ENCODE measurements at regions not wholly inside any gene's neighbourhood (a gene's known extent, or its start where the extent isn't known, plus 50 kb on each side); places are given as distances from the start of the nearest gene placed in this dataset.
"Not testable (repeated sequence)": the region's sequence is repeated elsewhere in the genome, so short reads cannot be mapped to it uniquely, and the experiment has no call there.

GRCh38 chr5:58312299-58312698 is 147.6 kb downstream of the PLK2 start:
- Histone ChIP-seq H3K36me3 (no peaks in the 10 kb centered on the region), H3K4me3 (ENCODE audit: low read depth, low read length) (no peak overlapping the region), H3K27me3 (no peaks in the 10 kb centered on the region), H3K4me1 (no peaks in the 10 kb centered on the region), H3K9me3 (no peaks in the 10 kb centered on the region)
- DNase-seq: no peak
- TF ChIP-seq, protein P1, sequence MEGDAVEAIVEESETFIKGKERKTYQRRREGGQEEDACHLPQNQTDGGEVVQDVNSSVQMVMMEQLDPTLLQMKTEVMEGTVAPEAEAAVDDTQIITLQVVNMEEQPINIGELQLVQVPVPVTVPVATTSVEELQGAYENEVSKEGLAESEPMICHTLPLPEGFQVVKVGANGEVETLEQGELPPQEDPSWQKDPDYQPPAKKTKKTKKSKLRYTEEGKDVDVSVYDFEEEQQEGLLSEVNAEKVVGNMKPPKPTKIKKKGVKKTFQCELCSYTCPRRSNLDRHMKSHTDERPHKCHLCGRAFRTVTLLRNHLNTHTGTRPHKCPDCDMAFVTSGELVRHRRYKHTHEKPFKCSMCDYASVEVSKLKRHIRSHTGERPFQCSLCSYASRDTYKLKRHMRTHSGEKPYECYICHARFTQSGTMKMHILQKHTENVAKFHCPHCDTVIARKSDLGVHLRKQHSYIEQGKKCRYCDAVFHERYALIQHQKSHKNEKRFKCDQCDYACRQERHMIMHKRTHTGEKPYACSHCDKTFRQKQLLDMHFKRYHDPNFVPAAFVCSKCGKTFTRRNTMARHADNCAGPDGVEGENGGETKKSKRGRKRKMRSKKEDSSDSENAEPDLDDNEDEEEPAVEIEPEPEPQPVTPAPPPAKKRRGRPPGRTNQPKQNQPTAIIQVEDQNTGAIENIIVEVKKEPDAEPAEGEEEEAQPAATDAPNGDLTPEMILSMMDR (IDR thresholded peaks at IDR 0.05; ENCODE audit: low read depth, low read length): no peak

GRCh38 chr5:58311526-58311925 is 148.4 kb downstream of the PLK2 start:
- TF ChIP-seq, protein P1 (IDR thresholded peaks at IDR 0.05; ENCODE audit: low read depth, low read length): no peak
- DNase-seq: no peak
- H3K27me3 ChIP-seq: no peaks in the 10 kb centered on the region
- H3K9me3 ChIP-seq: no peaks in the 10 kb centered on the region
- no peak overlapping the region for H3K4me3 ChIP-seq (ENCODE audit: low read depth, low read length)
- no peaks in the 10 kb centered on the region for H3K36me3 ChIP-seq
- no peaks in the 10 kb centered on the region for H3K4me1 ChIP-seq

DNA sequence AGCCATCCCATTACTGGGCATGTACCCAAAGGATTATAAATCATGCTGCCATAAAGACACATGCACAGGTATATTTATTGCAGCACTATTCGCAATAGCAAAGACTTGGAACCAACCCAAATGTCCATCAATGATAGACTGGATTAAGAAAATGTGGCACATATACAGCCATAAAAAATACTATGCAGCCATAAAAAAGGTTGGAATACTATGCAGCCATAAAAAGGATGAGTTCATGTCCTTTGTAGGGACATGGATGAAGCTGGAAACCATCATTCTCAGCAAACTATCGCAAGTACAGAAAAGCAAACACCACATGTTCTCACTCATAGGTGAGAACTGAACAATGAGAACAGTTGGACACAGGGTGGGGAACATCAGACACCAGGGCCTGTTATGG is 151.5 kb downstream of the PLK2 start:
- H3K9me3 ChIP-seq; H3K36me3 ChIP-seq; H3K4me3 ChIP-seq (ENCODE audit: low read depth, low read length); DNase-seq; H3K27me3 ChIP-seq; H3K4me1 ChIP-seq: not testable (repeated sequence)

DNA sequence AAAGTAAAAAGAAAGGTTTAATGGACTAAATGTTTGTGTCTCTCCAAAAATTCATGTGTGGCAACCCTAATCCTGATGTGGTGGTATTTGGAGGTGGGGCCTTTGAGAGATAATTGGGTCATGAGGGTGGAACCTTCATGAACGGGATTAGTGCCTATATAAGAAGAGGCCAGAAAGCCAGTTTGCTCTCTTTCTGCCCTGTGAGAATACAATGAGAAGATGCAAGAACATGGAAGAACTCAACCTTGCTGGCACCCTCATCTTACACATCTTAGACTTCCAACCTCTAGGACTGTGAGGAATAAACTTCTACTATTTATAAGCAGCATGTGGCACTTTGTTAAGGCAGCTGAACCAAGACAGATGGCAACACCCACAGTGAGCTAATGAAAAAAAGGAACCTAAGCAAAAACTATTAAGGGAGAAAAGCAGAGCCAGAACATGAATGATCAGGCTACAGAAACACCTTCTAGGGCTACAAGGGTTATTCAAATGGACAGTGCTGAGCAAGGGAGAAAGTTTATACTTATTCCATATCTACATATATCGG is 159.5 kb downstream of the PLK2 start:
- H3K4me1 ChIP-seq: no peaks in the 10 kb centered on the region; the same call in 1 of the 2 replicates
- H3K4me3 ChIP-seq (ENCODE audit: low read depth, low read length): no peak overlapping the region
- no peaks in the 10 kb centered on the region for H3K36me3 ChIP-seq
- TF ChIP-seq, protein P1 (IDR thresholded peaks at IDR 0.05; ENCODE audit: low read depth, low read length): no peak
- no peaks in the 10 kb centered on the region for H3K27me3 ChIP-seq
- H3K9me3 ChIP-seq: no peaks in the 10 kb centered on the region
- DNase-seq: no peak

- TF ChIP-seq, protein P1 (IDR thresholded peaks at IDR 0.05; ENCODE audit: low read depth, low read length): no peak
- H3K4me3 ChIP-seq (ENCODE audit: low read depth, low read length): no peak overlapping the region
- H3K36me3 ChIP-seq: no peaks in the 10 kb centered on the region
- DNase-seq: no peak
- no peaks in the 10 kb centered on the region; the same call in 1 of the 2 replicates for H3K4me1 ChIP-seq
- no peaks in the 10 kb centered on the region for H3K27me3 ChIP-seq
- H3K9me3 ChIP-seq: no peaks in the 10 kb centered on the region
Measured at GRCh38 chr5:58299256-58299655, 160.6 kb downstream of the PLK2 start.

DNA sequence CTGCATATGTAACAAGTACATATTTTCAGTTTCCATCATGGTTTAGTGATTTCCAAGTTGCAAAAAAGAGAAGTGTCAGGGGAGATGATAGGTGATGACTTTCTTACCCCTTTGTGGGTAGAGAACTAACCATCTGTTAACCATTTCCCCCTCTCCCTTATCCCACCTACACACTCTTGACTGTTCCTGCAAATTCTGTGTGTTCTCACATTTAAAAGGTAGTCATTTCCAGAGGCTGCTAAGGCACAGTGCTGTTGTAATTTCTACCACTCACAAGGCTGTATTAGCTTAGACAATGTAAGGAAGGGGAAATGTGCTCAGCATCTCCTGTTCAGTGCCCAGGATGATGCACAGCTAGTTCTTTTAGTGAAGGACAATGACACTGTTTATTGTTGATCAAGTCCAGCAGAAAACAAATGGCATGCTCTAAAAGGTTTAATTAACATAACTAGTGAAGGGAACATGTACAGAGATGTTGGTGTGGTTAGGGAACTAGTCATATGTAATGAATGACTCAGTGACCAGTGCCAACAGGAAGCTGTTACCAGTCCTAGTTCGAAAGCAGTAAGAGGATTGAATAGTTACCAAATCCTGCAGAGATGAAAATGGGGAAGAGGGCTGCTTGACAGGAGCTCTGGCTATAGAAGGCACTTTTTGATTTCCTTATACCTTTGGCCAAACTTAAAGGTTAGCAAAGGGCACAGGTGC is 165.1 kb downstream of the PLK2 start:
- DNase-seq: no peak
- no peaks in the 10 kb centered on the region for H3K27me3 ChIP-seq

DNA sequence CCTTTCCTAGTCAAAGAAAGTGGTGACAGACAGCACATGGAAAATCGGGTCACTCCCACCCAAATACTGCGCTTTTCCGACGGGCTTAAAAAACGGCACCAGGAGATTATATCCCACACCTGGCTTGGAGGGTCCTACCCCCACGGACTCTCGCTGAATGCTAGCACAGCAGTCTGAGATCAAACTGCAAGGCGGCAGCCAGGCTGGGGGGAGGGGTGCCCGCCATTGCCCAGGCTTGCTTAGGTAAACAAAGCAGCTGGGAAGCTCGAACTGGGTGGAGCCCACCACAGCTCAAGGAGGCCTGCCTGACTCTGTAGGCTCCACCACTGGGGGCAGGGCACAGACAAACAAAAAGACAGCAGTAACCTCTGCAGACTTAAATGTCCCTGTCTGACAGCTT is 171.6 kb downstream of the PLK2 start:
- DNase-seq, H3K9me3 ChIP-seq, H3K36me3 ChIP-seq: not testable (repeated sequence)

More for the DNA sequence above, 165.1 kb downstream of the PLK2 start:
- H3K4me3 ChIP-seq (ENCODE audit: low read depth, low read length): no peak overlapping the region
- H3K36me3 ChIP-seq: no peaks in the 10 kb centered on the region
- TF ChIP-seq, protein P1 (IDR thresholded peaks at IDR 0.05; ENCODE audit: low read depth, low read length): no peak
- no peaks in the 10 kb centered on the region; the same call in 1 of the 2 replicates for H3K4me1 ChIP-seq
- H3K9me3 ChIP-seq: no peaks in the 10 kb centered on the region

More for the DNA sequence above, 171.6 kb downstream of the PLK2 start:
- H3K4me1 ChIP-seq; H3K4me3 ChIP-seq (ENCODE audit: low read depth, low read length); H3K27me3 ChIP-seq: not testable (repeated sequence)
